Stomach (tissue), 4 donors: ENCODE measurements at regions not wholly inside any gene's neighbourhood (a gene's known extent, or its start where the extent isn't known, plus 50 kb on each side); places are given as distances from the start of the nearest gene placed in this dataset.

Experiments used
- CTCF ChIP-seq, 7 experiments: fragments of 450-650 bp in 4 of 7; fragments of 200-600 bp in 3 of 7; sonication (generic) in 3 of 7; IDR thresholded peaks; one replicate each; pipeline ENCODE4 v1.5.1; 2016 to 2019; ENCODE audit warnings: antibody characterized with exemption in 7 of 7, control low read depth in 2 of 7, mild to moderate bottlenecking in 1 of 7
- EP300 ChIP-seq: sonication (generic); formaldehyde crosslinking; IDR thresholded peaks from one replicate; pipeline ENCODE4 v1.6.1; 2017; ENCODE audit warnings: antibody characterized with exemption
- POLR2A ChIP-seq, 4 donors: fragments of 450-650 bp; IDR thresholded peaks; one replicate each; pipeline ENCODE4 v1.6.1; 2016; ENCODE audit warnings: antibody characterized with exemption in 4 of 4, control low read depth in 2 of 4, mild to moderate bottlenecking in 1 of 4, moderate library complexity in 1 of 4
- POLR2AphosphoS5 ChIP-seq, 3 donors: sonication (generic); formaldehyde crosslinking; IDR thresholded peaks; one replicate each; pipeline ENCODE4 v1.6.1; 2016; ENCODE audit warnings: antibody characterized with exemption in 3 of 3

- TF ChIP-seq CTCF (IDR thresholded peaks at IDR 0.05), result no peak
- TF ChIP-seq POLR2A (IDR thresholded peaks at IDR 0.05), result no peak
- no peak for TF ChIP-seq EP300
- TF ChIP-seq POLR2AphosphoS5 (IDR thresholded peaks at IDR 0.05), result no peak
Observed at GRCh38 chr6:130749402-130749801, 77.8 kb upstream of the SMLR1 start.
